HFFc6 (cell line): ENCODE measurements at regions not wholly inside any gene's neighbourhood (a gene's known extent, or its start where the extent isn't known, plus 50 kb on each side); places are given as distances from the start of the nearest gene placed in this dataset.

Experiments
- DNase-seq: peaks from one replicate; pipeline ENCODE4 v3.0.0-alpha.2; 2018
- H3K27ac Mint-ChIP-seq: 2 replicates; pipeline ENCODE4 v1.8.0; 2020; ENCODE audit warnings: mild to moderate bottlenecking, mixed read lengths
- H3K27me3 Mint-ChIP-seq: 2 replicates; pipeline ENCODE4 v1.8.0; 2021; ENCODE audit warnings: mild to moderate bottlenecking, moderate library complexity, mixed read lengths; ENCODE audit not compliant: insufficient read depth
- H3K36me3 Mint-ChIP-seq: 2 replicates; pipeline ENCODE4 v1.8.0; 2021; ENCODE audit warnings: low read depth, mixed read lengths
- H3K4me1 Mint-ChIP-seq: 2 replicates; pipeline ENCODE4 v1.8.0; 2020; ENCODE audit warnings: low read depth, mixed read lengths
- H3K4me3 Mint-ChIP-seq: 2 replicates; pipeline ENCODE4 v1.8.0; 2020; ENCODE audit warnings: mild to moderate bottlenecking, moderate library complexity, mixed read lengths
- H3K9me3 Mint-ChIP-seq: 2 replicates; pipeline ENCODE4 v1.8.0; 2020; ENCODE audit warnings: mild to moderate bottlenecking, mixed read lengths
- CTCF ChIP-seq: fragments of 200-600 bp; sonication (generic); IDR thresholded peaks from 2 replicates; pipeline ENCODE4 v1.5.0; 2021; ENCODE audit warnings: antibody characterized with exemption, mild to moderate bottlenecking

GRCh38 chr5:87608385-87608784 is 195.7 kb upstream of the CCNH start:
- H3K27ac Mint-ChIP-seq, result no peak overlapping the region
- H3K4me3 Mint-ChIP-seq, result no peak overlapping the region
- DNase-seq, result no peak
- peaks cover 17% of the 10 kb centered on the region for H3K9me3 Mint-ChIP-seq
- TF ChIP-seq CTCF, result no peak
- H3K4me1 Mint-ChIP-seq, result no peaks in the 10 kb centered on the region
- H3K36me3 Mint-ChIP-seq, result no peaks in the 10 kb centered on the region
- no peaks in the 10 kb centered on the region for H3K27me3 Mint-ChIP-seq

GRCh38 chr5:87605663-87606062 is 192.9 kb upstream of the CCNH start:
- Mint-ChIP-seq H3K27ac (no peak overlapping the region), H3K9me3 (peaks cover 24% of the 10 kb centered on the region), H3K4me3 (no peak overlapping the region), H3K36me3 (no peaks in the 10 kb centered on the region), H3K4me1 (no peaks in the 10 kb centered on the region), H3K27me3 (no peaks in the 10 kb centered on the region)
- no peak for TF ChIP-seq CTCF
- DNase-seq, result no peak

- H3K4me3 Mint-ChIP-seq, result no peak overlapping the region
- H3K9me3 Mint-ChIP-seq, result peaks cover 45% of the 10 kb centered on the region
- no peak for DNase-seq
- H3K4me1 Mint-ChIP-seq, result no peaks in the 10 kb centered on the region
- H3K36me3 Mint-ChIP-seq, result no peaks in the 10 kb centered on the region
- TF ChIP-seq CTCF, result no peak
- no peak overlapping the region for H3K27ac Mint-ChIP-seq
- H3K27me3 Mint-ChIP-seq, result no peaks in the 10 kb centered on the region
These were observed 187.0 kb upstream of the CCNH start for GRCh38 chr5:87599778-87600177.

GRCh38 chr5:87598460-87598859 is 185.7 kb upstream of the CCNH start:
- no peak for DNase-seq
- peaks cover 58% of the 10 kb centered on the region for H3K9me3 Mint-ChIP-seq
- no peaks in the 10 kb centered on the region for H3K36me3 Mint-ChIP-seq
- H3K4me1 Mint-ChIP-seq, result no peaks in the 10 kb centered on the region
- no peak for TF ChIP-seq CTCF
- no peak overlapping the region for H3K4me3 Mint-ChIP-seq
- H3K27ac Mint-ChIP-seq, result no peak overlapping the region
- no peaks in the 10 kb centered on the region for H3K27me3 Mint-ChIP-seq

- Mint-ChIP-seq H3K4me1 (no peaks in the 10 kb centered on the region), H3K36me3 (no peaks in the 10 kb centered on the region), H3K9me3 (peaks cover 62% of the 10 kb centered on the region), H3K27me3 (peaks cover 3% of the 10 kb centered on the region; the same call in 1 of the 2 replicates), H3K27ac (no peak overlapping the region), H3K4me3 (no peak overlapping the region)
- no peak for DNase-seq
- TF ChIP-seq CTCF, result no peak
These were observed 181.8 kb upstream of the CCNH start for GRCh38 chr5:87594566-87594965.

GRCh38 chr5:87589587-87589986 is 176.9 kb upstream of the CCNH start:
- no peaks in the 10 kb centered on the region for H3K4me1 Mint-ChIP-seq
- H3K27me3 Mint-ChIP-seq, result peaks cover 3% of the 10 kb centered on the region; the same call in 1 of the 2 replicates
- peaks cover 47% of the 10 kb centered on the region for H3K9me3 Mint-ChIP-seq

More at GRCh38 chr5:87589587-87589986, 176.9 kb upstream of the CCNH start:
- no peaks in the 10 kb centered on the region for H3K36me3 Mint-ChIP-seq
- DNase-seq, result no peak
- H3K4me3 Mint-ChIP-seq, result no peak overlapping the region
- no peak overlapping the region for H3K27ac Mint-ChIP-seq
- no peak for TF ChIP-seq CTCF
